Stimulated activated effector memory CD8-positive, alpha-beta T cell treated with anti-CD3 and anti-CD28 coated beads, Interleukin-12 subunit alpha, Interleukin-12 subunit beta, amount 100 ng/mL, for 72 hours (primary cell): ENCODE measurements at regions not wholly inside any gene's neighbourhood (a gene's known extent, or its start where the extent isn't known, plus 50 kb on each side); places are given as distances from the start of the nearest gene placed in this dataset.
A peak's percentile ranks its signal among the peaks of the same experiment; 100 is the strongest.

Experiments
- ATAC-seq: fragments of 150-1000 bp; cut with Tn5 transposase; 2 replicates; pipeline ENCODE4 v1.10.0; 2021
- DNase-seq, 2 donors: peaks; one replicate each; pipeline ENCODE4 v3.0.0; 2021 to 2022; ENCODE audit warnings: low spot score in 2 of 2
- H3K27ac Mint-ChIP-seq: one replicate; pipeline ENCODE4 v1.8.0; 2022; ENCODE audit warnings: mild to moderate bottlenecking, mixed read lengths
- H3K36me3 Mint-ChIP-seq: one replicate; pipeline ENCODE4 v1.8.0; 2022; ENCODE audit warnings: mild to moderate bottlenecking, mixed read lengths
- H3K4me1 Mint-ChIP-seq: one replicate; pipeline ENCODE4 v1.8.0; 2022; ENCODE audit warnings: mixed read lengths
- H3K4me3 Mint-ChIP-seq: one replicate; pipeline ENCODE4 v1.8.0; 2022; ENCODE audit warnings: mild to moderate bottlenecking, mixed read lengths
- H3K9me3 Mint-ChIP-seq: one replicate; pipeline ENCODE4 v1.8.0; 2022; ENCODE audit warnings: mixed read lengths

DNA sequence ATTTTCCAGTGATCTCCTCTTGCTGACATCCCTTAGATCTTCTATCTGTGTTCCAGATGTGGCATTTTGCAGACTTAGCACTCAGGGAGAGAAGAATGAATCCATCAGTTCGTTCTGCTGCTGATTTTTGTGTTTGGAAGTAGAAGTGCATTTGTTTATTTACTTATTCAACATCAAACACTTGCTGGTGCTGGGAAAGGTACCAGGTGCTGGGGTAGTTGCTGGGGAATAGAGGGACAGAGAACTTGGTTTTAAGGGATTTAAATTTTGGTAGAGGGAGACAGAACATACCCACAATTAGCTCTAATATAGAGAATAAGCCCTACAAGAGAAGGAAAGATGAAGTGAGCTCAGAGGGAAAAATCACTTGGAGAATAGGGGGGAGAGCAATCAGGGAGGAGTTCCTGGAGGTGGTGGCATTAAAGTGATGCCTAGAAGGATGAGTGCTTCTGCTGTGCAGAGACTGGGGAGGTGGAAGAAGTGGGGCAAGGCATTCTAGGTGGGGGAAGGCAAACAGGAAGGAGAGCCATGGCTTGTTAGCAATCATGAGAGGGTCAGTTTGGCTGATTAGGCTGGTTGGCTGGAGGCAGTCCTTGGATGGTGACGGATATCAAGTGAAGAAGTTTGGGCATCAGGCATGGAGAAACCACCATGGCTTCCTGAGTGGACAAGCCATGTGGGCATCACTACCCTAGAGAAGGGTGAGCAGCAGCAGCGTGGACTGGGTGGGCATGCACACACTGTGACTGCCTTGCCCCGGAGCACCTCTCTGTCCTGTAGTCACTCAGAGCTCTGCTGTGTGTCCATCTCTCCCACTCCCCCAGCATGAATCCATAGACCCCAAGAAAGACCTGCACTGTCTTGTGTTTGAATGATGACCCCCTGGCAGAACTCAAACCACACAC lies 197.3 kb downstream of the OPA1 start:
- Mint-ChIP-seq H3K36me3 (no peaks in the 10 kb centered on the region), H3K4me3 (no peak overlapping the region), H3K4me1 (no peaks in the 10 kb centered on the region), H3K9me3 (no peaks in the 10 kb centered on the region), H3K27ac (no peak overlapping the region)
- no peak for DNase-seq
- ATAC-seq: no peak

DNA sequence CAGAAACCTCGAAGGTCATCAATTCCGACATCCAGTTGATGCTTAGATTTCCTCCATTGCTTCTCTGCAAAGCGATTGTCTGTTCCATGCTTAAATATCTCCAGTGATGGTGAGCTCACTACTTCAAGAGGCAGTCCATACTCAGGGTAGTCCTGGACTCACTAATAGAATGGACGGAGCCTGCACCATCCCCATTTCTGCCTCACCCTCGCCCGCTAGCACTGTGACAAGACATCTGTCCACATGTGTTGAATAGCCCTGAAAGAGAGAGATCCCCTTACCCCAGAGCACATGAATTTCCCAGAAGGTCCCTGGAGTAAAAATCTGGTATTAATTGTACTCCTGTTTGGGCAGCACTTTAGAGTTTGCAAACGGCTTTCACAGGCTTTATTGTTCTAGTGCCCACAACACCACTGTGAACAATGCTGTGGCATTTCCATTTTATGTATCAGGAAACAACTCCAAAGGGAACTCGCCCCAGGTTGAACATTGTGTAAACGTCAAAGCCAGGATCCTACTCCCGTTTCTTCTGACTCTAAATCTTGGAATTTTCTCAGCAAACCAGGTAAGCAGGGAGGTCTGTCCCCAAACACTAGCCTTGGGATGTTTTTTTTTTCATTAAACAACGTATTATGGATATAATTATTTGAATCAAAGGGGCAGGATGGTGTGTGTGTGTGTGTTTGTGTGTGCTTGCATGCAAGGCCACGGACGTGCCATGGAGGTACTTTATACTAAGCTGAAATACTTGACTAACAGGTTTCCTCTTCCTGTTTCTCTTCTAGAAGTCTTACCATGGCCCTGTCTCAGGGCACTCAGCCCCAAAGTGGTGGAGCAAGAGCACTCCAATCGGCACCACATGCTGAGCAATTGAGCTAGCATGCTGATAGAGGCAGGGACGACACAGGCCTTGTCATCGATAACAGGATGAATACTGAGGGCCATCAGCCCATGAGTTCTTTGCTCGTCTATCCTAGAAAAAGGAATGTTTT lies 198.3 kb downstream of the OPA1 start:
- Mint-ChIP-seq H3K4me1 (no peaks in the 10 kb centered on the region), H3K9me3 (no peaks in the 10 kb centered on the region), H3K36me3 (no peaks in the 10 kb centered on the region), H3K4me3 (no peak overlapping the region), H3K27ac (no peak overlapping the region)
- ATAC-seq: no peak
- DNase-seq: no peak

DNA sequence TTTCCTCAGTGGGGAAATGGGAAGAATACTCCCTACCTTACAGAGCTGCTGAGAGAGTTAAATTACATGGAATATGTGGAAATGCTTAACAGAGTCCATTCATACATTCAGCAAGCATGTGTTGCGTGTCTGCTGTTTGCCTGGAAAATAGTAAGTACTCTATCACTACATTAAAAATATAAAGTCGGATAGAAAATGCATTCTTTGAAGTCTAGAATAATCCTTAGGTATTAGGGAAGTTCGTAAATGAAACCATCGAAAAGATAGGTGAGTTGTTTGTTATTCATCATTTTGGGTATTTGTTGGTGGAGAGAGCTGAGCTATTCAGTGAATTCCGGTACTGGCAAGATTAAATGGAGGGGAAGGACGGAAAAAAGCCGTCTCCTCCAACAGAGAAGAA lies 200.1 kb downstream of the OPA1 start:
- no peak for ATAC-seq
- no peak overlapping the region for H3K27ac Mint-ChIP-seq
- H3K4me1 Mint-ChIP-seq: no peaks in the 10 kb centered on the region
- no peak for DNase-seq
- no peak overlapping the region for H3K4me3 Mint-ChIP-seq
- H3K36me3 Mint-ChIP-seq: no peaks in the 10 kb centered on the region
- H3K9me3 Mint-ChIP-seq: no peaks in the 10 kb centered on the region

DNA sequence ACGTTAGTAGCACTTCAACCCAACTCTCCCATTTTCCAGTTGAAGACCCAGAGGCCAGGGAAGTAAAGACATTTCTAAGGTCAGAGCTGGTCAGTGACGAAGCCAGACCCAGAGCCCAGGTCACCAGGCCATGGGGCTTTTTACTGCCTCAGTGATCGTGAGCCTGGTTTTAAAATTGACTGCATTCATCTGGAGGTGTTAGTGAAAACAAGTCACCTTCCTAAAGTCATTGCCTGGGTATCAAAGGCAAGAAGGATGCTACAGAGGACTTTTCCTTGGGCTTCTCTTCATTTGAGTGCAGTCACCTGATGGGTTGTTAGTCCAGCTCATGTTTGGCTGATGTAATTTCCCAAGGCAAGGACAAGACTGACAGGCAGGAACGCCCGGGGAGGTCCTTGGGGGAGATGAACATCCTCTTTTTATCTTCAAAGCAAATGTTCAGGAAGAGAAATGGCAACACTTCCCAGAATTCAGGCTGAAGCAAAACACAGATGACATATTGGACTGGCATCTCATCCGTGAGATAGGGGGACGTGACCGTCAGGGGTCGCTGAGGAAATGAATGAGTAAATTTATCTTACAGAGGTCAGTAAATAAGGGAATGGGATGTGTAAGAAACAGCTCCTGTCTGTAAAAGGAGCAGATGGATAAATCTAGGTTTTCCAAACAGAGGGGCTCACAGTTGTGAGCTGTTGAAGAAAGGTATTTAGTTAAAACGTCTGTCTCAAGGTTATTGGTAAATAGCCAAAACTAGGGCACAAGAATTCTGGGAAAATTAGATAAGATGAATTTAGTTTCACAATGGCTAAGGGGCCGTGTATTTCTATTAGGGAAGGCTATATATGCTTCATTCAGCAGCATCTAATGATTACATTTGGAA lies 201.2 kb downstream of the OPA1 start:
- Mint-ChIP-seq H3K9me3 (no peaks in the 10 kb centered on the region), H3K27ac (no peak overlapping the region), H3K4me3 (no peak overlapping the region), H3K36me3 (no peaks in the 10 kb centered on the region), H3K4me1 (no peaks in the 10 kb centered on the region)
- DNase-seq (no peak), ATAC-seq (no peak)

DNA sequence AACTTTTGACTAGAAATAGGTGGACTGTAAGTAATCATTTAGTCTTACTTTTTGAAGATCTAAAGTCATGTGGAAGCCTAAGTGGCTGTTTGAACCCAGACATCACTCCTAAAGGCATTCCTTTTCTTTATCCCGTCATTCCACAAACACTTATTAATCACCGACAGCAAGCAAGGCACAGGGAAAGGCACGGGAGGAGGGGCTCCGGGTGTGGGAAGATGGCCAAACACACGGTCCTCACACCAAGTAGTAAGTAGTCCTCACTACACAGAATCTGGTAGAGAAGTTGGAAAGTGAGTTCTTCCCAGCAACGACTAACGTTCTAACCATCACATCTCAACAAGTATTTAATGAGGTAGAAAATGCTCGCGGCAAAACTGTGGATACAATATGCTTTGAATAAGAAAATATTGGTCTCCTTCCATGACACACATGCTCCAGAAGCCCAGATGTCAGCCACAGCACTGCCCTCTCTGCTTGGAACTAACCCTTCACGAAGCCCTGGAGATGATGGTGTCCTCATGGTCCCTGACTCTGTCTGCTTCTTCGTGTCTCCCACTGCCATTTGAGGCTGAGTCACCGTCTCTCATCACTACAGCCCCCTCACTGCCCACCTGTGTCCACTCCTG lies 202.2 kb downstream of the OPA1 start:
- H3K9me3 Mint-ChIP-seq: no peaks in the 10 kb centered on the region
- ATAC-seq: no peak
- no peak overlapping the region for H3K4me3 Mint-ChIP-seq
- H3K36me3 Mint-ChIP-seq: no peaks in the 10 kb centered on the region
- no peak overlapping the region for H3K27ac Mint-ChIP-seq
- no peaks in the 10 kb centered on the region for H3K4me1 Mint-ChIP-seq
- DNase-seq: no peak

DNA sequence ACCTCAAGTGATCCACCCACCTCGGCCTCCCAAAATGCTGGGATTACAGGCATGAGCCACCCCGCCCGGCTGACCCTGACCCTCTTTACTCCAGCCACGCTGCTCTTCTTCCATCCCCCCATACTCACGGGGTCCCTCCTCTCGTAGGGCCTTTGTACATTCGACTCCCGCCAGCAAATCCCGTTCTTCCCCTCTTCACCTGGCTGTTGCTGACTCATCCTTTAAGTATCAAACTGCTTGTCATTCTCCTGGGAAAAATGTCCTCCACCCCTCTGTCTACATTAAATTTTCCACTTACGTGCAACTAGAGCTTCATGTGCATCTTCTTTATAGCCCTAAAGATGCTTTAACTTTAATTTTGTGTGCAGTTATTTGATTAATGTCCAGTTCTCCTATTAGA lies 203.1 kb downstream of the OPA1 start:
- H3K27ac Mint-ChIP-seq: no peak overlapping the region
- no peaks in the 10 kb centered on the region for H3K4me1 Mint-ChIP-seq
- no peak for ATAC-seq
- no peak for DNase-seq
- no peaks in the 10 kb centered on the region for H3K9me3 Mint-ChIP-seq
- no peaks in the 10 kb centered on the region for H3K36me3 Mint-ChIP-seq
- H3K4me3 Mint-ChIP-seq: no peak overlapping the region

DNA sequence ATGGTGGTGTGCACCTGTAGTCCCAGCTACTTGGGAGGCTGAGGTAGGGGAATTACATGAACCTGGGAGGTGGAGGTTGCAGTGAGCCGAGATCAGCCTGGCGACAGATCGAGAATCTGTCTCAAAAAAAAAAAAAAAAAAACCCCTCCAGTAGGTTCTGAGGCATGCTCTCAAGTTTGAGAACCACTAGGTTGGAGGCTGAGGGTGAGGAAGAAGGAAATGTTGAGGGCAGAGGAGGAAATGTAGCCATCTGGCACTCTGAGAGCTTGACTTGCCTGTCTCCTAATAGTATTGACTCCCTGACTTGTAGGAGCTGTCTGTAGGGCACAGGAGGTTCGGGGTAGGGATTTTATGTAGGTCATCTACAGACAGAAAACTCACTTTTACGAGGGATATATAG lies 204.6 kb downstream of the OPA1 start:
- no peak for ATAC-seq
- H3K27ac Mint-ChIP-seq: no peak overlapping the region
- DNase-seq: no peak
- no peaks in the 10 kb centered on the region for H3K36me3 Mint-ChIP-seq
- no peak overlapping the region for H3K4me3 Mint-ChIP-seq
- no peaks in the 10 kb centered on the region for H3K9me3 Mint-ChIP-seq
- H3K4me1 Mint-ChIP-seq: no peaks in the 10 kb centered on the region

DNA sequence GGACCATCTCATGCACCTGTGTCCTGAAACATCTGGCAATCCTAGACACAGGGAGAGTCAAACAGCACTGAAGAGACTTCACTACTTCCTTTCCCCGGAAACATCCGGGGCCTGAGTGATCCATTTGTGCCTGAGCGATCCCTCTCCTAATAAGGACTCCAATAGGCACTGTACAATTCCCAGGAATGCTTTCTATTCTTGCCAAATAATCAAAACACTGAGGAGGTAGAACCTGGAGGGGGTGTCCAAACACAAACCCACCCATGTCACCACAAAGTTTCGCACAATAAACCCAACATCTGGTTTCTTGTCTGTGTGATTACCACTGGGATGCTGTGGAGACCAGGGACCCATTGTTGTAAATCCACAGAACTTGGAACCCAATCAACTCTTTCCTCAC lies 205.0 kb downstream of the OPA1 start:
- no peaks in the 10 kb centered on the region for H3K36me3 Mint-ChIP-seq
- no peak for ATAC-seq
- no peak overlapping the region for H3K27ac Mint-ChIP-seq
- DNase-seq: no peak
- no peaks in the 10 kb centered on the region for H3K9me3 Mint-ChIP-seq
- no peak overlapping the region for H3K4me3 Mint-ChIP-seq
- H3K4me1 Mint-ChIP-seq: no peaks in the 10 kb centered on the region

DNA sequence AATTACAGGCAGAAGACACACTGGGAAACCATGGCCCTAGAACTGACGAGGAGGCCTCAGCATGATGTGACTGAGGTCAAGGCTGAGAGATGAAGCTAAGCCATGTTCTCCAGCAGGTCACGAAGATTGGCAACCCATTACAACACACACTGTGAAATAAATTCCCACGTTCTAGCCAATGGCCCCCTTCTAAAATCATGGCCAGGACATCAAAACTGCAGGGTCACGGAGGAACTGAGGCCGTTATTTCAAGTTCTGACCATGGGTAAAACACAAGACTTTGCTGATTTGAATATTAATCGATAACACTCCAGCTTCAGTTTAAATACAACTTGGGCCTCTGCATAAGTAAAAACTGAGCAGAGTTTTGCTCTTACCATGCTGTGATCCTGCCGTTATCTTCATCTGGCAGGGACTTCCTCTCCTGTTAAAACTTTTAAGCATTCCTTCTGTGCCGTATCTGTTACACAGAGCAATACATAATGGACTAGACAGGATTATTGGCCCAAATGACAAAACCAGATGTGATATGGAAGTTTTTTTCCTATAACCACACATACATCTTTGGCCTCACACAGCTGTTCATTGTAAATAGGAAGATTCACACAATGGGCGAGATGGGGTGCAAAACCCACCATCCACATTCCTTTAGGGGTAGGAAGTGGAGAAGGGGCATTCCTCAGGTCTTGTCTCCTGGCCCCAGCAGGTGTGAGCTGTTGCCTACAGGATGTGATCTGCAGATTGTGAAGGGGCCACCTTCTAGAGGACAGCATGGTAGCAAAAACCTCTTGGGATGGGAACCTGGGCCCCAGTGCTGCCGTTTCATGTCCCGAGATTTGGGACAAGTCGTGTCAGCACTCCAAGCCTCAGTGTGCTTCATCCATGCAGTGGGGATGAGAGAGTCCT lies 207.4 kb downstream of the OPA1 start:
- Mint-ChIP-seq H3K9me3 (no peaks in the 10 kb centered on the region), H3K4me1 (no peaks in the 10 kb centered on the region), H3K27ac (no peak overlapping the region), H3K4me3 (no peak overlapping the region), H3K36me3 (no peaks in the 10 kb centered on the region)
- ATAC-seq (peak; percentile 43), DNase-seq (no peak)

DNA sequence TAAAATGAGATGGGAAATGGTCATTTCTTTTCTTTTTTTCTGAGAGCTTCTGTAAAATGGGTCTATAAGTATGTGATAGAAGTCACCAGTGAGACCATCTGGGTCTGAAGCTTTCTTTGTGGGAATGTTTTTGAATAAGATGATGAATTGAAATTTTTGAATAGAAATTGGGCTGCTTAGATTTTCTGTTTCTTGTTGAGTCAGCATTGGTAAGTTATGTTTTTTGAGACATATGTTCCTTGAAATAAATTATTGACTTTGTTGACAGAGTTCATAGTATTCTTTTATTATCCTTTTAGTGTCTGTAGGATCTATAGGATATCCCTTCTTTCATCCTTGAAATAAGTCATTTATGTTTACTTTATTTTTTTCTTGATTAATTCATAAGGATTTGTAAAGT lies 208.1 kb downstream of the OPA1 start:
- H3K27ac Mint-ChIP-seq: no peak overlapping the region
- no peak for ATAC-seq

DNA sequence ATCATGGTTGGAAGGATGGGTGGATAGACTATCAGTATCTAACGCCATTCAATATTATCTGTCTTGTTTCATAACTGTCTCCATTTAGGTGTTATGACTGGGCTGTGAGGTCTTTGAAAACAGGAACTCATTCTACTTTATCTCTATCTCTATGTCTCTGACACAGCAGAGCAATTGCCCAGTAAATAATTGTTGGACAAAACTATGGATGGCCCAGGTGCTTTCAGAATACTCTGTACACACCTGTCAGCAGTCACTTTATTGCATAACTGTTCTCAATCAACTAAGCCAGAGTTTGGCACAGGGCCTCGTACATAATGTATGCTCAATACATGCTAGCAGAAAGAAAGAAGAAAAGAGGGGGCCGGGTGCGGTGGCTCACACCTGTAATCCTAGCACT lies 210.3 kb downstream of the OPA1 start:
- H3K4me1 Mint-ChIP-seq: no peaks in the 10 kb centered on the region
- H3K36me3 Mint-ChIP-seq: no peaks in the 10 kb centered on the region

More for the DNA sequence above, 208.1 kb downstream of the OPA1 start:
- Mint-ChIP-seq H3K9me3 (no peaks in the 10 kb centered on the region), H3K4me3 (no peak overlapping the region), H3K4me1 (no peaks in the 10 kb centered on the region), H3K36me3 (no peaks in the 10 kb centered on the region)
- DNase-seq: no peak

DNA sequence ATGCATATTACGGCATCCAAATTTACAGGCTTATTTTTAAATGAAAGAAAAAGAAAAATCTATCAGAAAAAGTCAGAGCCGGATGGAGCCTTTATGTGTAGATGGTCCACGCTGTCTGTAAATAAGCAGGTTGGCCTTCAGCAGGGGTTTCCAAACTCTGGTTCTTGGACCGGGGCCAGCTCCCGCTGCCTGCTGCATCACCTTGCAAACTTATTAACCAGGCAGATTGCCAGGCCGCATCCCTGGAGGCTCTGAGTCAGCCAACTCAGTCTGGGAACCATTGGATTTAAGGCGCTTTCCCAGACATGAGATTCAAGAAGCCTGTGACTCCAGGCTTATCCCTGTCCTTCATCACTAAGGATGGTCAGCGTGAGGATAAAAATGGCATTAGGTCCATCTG lies 212.4 kb downstream of the OPA1 start:
- no peak for DNase-seq
- no peak overlapping the region for H3K27ac Mint-ChIP-seq
- H3K4me1 Mint-ChIP-seq: no peaks in the 10 kb centered on the region
- no peaks in the 10 kb centered on the region for H3K9me3 Mint-ChIP-seq
- ATAC-seq: no peak
- no peaks in the 10 kb centered on the region for H3K36me3 Mint-ChIP-seq
- no peak overlapping the region for H3K4me3 Mint-ChIP-seq

More for the DNA sequence above, 210.3 kb downstream of the OPA1 start:
- H3K9me3 Mint-ChIP-seq: no peaks in the 10 kb centered on the region
- no peak for ATAC-seq
- no peak overlapping the region for H3K27ac Mint-ChIP-seq
- H3K4me3 Mint-ChIP-seq: no peak overlapping the region
- DNase-seq: no peak

DNA sequence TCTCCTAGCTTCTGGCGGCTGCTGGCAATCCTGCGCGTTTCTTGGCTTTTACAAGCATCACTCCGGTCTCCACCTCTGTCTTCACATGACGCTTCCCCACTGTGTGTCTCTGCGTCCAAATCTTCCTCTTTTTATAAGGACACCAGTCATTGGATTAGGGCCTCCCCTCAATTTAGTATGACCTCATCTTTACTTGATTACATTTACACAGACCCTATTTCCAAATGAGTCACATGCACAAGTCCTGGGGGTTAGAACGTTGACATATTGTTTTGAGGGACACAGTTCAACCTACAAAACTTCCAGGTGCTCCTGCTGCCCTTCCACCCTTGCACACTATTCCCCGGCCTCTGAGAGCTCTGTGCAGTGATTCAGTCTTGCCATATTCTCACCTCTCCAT lies 215.3 kb downstream of the OPA1 start:
- ATAC-seq: no peak
- no peaks in the 10 kb centered on the region for H3K9me3 Mint-ChIP-seq
- no peaks in the 10 kb centered on the region for H3K4me1 Mint-ChIP-seq
- DNase-seq: no peak
- no peaks in the 10 kb centered on the region for H3K36me3 Mint-ChIP-seq
- H3K4me3 Mint-ChIP-seq: no peak overlapping the region
- no peak overlapping the region for H3K27ac Mint-ChIP-seq

DNA sequence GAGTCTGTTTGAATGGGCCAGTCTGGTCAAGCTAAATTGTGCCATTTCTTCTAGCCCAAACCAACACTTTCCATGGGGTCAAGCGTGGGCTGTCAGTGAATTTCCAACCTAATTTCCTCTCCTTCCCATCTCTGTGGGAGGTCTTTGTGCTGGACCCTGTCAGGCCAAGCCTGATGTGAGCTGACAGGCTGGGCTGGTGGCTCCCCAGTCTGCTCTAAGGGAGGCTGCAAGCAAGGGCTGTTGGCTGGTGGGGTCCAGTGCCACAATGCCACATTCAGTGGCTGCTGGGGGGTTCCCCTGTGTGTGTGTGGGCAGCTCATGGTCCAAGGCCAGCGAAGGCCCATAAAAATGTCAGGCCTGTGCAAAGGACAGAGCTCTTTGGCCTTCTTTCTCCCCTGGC lies 216.1 kb downstream of the OPA1 start:
- Mint-ChIP-seq H3K4me3 (no peak overlapping the region), H3K4me1 (no peaks in the 10 kb centered on the region), H3K9me3 (no peaks in the 10 kb centered on the region), H3K27ac (no peak overlapping the region), H3K36me3 (no peaks in the 10 kb centered on the region)
- DNase-seq (no peak), ATAC-seq (no peak)
